GM18505 (cell line): ENCODE measurements at regions not wholly inside any gene's neighbourhood (a gene's known extent, or its start where the extent isn't known, plus 50 kb on each side); places are given as distances from the start of the nearest gene placed in this dataset.

ENCODE experiments used
- ATAC-seq: cut with Tn5 transposase; IDR thresholded peaks from one replicate; pipeline ENCODE4 v1.9.1; 2021; ENCODE audit not compliant: unreplicated experiment
- POLR2A ChIP-seq: IDR thresholded peaks from 4 replicates; pipeline ENCODE4 v1.6.1; 2011; ENCODE audit warnings: borderline replicate concordance; ENCODE audit not compliant: insufficient read depth, insufficient read length; ENCODE audit errors: extremely low read depth

DNA sequence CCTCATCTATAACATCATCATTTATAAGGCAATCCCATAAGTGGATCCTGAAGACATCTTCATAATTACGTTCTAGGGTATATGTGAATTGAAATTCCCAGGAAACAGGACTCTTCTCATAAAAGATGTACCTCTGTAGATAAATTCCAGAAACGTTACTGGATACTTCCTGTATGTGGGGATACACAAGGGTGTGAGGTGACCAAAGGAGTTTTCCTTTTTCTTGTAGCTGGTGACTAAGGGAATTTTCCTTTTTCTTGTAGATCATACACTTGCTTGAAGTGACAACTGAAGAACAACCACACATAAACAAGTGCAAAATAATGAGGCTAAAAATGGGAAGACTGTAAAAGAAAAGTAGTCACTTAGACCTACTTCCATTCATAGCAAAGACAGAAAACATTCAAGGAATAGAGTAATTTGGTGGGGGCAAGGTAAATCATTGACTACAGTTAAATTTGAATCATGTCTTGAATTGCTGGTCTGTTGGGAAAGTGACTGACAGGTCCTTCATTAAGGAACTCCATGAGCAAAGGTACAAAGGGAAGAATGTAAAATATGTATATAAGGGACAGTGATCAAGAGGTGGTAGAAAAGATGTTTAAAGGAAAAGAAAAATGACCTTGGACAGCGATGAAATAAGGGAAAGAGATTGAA, 53.2 kb upstream of the UBE2E3 start:
- no peak for ATAC-seq
- no peak for TF ChIP-seq POLR2A

DNA sequence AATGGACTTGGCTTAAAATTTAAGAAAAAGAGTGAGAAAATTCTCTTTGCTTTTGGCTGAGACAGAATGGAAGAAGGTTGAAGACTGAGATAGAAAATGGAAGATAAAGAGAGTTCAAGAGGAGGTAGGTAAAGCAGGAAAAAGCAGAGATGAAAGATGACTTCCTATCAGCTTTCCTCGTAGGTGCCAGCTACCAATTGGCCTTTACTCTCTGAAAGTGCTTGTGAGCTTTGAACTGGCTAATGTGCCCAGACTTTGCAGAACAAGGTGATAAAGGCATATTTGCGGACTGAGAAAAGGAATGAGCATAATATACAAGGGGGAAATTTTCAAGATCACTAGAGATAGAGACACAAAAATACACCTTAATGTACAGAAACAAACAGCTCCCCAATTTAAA, 54.7 kb upstream of the UBE2E3 start:
- TF ChIP-seq POLR2A: no peak
- no peak for ATAC-seq

DNA sequence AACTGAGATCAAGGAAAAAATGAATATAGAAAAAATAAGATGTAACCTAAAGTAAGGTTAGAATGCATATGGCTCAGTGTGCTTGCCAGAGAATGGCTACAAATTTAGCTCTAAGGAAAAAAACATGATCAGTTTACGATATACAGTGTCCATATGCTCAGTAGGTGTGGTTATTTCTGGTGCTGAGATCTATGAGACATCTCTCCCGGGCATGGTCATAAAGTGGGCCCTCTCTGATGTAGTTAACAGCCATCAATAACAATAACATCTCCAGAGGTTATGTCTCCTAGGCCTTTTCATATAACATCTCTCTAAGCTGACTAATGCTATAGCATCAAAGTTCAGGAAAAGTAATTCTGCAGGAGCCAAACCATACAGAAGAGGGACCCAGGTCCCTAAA, 56.3 kb upstream of the UBE2E3 start:
- no peak for TF ChIP-seq POLR2A
- no peak for ATAC-seq

DNA sequence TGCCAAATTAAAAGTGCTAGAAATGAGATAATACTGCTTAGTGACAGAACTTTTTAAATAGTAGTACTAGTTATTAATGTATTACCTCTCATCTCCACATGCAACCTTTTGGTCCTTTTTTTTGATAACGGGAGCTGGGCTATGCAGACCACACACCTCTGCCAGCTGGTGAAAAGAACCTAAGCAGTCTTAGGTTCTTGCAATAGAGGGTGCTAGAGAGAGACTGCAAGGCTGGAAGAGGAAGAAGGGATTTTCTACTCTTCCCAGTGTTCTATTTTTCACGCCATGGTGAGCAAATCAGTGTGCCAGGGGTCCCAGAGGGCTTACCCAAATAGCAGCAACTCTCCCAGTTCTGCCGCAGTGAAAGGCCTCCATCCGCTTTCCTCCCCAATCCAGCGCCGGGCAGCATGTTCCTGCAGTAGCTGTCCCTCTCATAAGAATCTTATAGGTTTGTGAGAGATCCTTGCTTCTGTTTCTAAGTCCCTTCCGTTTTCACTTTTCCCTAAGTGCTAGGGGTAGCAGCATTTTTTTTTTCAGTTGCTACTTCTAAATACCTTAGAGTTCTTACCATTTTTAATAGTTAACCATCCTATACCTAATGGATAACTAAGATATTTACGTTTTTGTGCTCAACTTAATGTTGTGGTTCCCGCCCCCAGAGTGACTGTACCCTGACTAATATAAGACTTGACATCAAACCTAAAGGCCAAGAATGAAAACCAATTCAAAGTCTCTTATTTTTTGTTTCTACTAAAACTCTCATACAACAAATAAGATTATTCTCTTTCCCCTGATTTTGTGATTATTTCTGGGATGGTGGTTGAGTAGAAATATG, 69.4 kb upstream of the UBE2E3 start:
- no peak for ATAC-seq
- TF ChIP-seq POLR2A: no peak

DNA sequence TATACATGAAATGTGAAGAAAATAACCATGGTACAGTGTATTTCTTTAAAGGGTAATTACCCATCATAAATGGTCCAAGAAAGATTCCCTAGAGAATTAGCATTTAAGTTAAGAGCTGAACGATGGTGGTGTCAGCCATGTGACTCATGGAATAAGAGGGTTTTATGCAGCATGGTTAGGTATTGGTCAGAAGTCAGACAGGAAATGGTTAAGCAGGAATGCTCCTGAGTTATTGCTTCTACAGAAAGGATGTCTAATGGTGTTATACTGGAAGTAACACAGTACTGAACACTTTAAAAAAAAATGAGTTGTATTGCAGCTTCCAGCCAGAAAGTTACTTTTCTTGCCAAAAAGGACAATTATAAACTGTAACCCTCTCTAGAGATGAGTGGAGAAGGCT, 72.7 kb upstream of the UBE2E3 start:
- no peak for ATAC-seq
- no peak for TF ChIP-seq POLR2A

DNA sequence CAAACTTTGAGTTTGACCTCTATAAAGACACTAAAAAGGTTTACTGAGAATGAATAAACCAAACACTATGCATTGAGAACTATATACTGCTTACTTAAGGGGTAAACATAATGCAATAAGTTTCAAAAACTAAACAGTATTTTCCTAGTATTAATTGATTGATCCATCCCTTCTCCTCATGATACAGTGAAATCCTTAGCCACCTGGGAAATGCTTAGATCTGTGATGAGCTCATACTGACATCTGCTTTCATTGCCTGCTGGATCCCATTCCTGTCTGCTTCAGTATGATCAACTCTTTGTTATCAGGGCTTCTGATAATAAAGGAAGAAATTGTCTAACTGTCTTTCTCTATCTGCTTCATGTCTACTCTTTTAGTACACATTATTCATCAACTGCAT, 74.9 kb upstream of the UBE2E3 start:
- ATAC-seq: no peak
- no peak for TF ChIP-seq POLR2A

DNA sequence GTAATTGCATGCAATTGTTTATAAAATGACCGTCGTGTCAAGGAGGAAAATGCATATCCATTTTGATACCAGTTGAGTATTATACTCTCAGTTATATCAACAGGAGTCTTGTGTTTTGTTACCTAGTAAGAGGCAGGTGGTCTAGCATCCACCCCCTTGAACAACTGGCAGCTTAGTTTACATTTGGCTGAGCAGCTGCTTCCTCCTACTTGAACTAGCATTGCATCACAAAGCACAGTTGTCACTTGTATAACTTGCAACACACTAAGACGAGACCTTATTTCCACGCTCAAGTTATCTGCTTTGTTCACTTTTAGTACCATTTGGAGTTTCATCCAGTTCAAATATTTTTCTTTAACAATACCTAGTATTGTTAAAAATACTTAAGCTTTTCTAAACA, 75.4 kb upstream of the UBE2E3 start:
- no peak for ATAC-seq
- no peak for TF ChIP-seq POLR2A

DNA sequence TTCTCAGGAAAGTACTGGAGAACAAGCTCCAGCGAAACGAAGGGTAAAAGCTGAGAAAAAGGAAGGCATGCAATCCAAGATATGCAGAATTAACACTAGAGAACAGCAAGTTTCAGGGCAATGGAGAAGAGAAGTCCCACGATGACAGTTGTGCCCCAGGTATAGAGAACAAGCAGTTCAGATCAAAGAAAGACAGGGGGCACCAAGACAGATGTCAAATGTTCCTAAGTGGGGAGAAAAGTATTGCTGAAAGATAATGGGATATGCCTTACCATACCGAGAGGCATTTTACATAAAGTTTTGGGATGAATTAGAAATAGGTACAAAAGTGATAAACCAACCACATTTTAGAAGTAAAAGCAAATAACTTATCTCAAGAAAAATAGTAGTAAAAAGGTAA, 79.1 kb upstream of the UBE2E3 start:
- ATAC-seq: no peak
- no peak for TF ChIP-seq POLR2A

DNA sequence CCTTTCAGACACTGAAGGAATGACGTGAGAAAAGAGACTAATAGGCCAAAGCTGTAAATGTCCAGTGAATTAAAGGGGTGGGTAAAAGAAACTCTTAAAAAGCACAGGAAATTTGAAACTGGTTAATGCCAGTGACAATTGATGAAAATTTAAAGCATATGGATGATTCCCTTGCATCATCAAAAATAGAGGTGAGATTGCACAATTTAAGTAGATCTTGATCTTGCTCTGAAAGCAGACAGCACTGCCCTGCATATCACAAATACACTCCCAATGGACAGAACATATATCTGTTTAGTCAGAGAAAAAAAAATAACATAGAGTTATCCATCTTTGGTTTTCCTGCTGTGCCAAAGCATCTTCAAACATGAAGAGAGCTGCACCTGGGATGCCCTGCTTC, 86.7 kb upstream of the UBE2E3 start:
- TF ChIP-seq POLR2A: no peak
- ATAC-seq: no peak

DNA sequence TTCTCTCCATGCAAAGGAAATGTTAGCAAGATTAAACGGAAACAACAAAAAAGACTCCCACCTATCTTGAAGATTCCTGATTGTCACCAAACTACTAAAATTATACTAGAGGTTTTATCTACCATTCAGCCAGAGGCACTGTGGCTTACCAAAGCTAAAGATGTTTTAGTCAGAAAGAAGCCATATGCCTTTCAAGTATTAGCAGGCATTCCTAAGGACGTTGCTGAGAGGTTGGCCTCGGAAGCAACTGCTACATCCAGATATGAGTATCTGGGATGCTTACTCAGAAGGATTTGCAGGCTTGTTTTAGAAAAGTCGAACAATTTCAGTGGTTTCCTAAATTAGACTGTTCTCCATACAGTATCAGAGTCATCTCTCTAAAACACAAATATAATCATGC, 88.3 kb upstream of the UBE2E3 start:
- no peak for TF ChIP-seq POLR2A
- ATAC-seq: no peak

DNA sequence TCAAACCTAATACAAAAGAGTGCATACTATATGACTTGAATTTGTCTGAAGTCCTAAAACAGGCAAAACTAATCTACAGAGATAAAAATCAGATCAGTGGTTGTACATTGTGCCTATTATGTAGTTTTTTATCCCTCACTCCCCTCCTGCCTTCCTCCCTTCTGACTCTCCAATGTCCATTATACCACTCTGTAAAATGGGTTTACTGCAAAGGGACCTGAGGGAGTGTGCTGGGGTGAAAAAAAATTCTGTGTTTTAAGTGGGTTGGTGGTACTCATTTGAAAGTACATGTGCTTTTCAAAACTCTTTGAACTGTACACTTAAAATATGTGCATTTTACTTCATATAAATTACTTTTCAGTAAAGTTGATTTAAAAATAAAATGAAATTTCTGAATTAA, 89.0 kb upstream of the UBE2E3 start:
- TF ChIP-seq POLR2A: no peak
- no peak for ATAC-seq

DNA sequence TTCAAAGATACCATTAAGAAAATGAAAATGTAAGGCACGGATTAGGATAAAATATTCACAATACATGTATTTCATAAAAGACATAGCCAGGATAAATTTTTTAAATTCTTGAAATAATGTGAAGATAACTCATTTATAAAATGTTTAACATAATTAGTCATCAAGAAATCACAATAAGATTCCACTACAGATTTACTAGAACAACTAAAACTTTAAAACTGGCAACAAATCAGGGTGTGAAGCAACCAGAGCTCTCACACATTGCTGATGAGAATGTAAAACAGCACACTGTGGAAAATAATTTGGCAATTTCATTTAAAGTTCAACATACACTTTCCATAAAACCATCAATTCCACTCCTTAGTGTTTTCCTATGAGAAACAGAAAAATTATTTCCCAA, 89.6 kb upstream of the UBE2E3 start:
- ATAC-seq: no peak
- no peak for TF ChIP-seq POLR2A

DNA sequence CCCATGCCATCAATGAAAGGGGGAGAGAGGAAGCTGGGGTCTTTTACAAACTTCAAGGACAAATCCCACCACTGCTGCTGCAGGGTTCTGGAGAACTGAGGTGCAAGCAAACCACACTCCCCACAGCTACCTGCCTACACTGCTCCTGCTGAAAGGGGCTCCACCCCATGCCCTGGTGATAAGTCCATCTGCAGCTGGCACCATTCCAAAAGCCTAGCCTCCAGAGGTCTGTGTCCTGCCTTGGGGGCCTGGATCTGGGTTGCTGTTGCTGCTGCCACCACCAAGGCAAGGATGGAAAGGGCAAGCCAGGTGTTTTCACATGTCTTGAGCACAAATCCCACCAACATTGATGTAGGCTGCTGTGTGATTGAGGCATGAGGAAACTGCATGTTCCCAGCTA, 97.4 kb upstream of the UBE2E3 start:
- no peak for ATAC-seq

DNA sequence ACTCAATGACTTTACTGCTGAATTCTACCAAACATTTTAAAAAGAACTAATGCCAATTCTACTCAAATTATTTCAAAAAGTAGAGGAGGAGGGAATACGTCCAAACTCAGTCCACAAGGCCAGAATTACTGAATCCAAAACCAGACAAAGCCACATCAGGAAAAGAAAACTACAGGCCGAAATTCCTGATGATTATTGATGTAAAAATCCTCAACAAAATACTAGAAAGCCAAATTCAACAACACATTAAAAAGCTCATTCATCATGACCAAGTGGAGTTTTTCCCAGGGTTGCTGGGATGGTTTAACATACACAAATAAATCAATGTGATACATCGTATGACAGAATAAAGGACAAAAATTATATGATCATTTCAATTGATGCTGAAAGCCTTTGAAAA, 103.9 kb upstream of the UBE2E3 start:
- TF ChIP-seq POLR2A: no peak
- no peak for ATAC-seq

More for the DNA sequence above, 97.4 kb upstream of the UBE2E3 start:
- TF ChIP-seq POLR2A: no peak
